NT2/D1 (cell line): ENCODE measurements at regions not wholly inside any gene's neighbourhood (a gene's known extent, or its start where the extent isn't known, plus 50 kb on each side); places are given as distances from the start of the nearest gene placed in this dataset.

Source experiments
- YY1 ChIP-seq: IDR thresholded peaks from 2 replicates; pipeline ENCODE4 v1.6.1; 2011; ENCODE audit not compliant: insufficient read length, insufficient read depth
- ZNF274 ChIP-seq: IDR thresholded peaks from 2 replicates; pipeline ENCODE4 v1.6.1; 2011; ENCODE audit warnings: mild to moderate bottlenecking, low read depth, low read length

DNA sequence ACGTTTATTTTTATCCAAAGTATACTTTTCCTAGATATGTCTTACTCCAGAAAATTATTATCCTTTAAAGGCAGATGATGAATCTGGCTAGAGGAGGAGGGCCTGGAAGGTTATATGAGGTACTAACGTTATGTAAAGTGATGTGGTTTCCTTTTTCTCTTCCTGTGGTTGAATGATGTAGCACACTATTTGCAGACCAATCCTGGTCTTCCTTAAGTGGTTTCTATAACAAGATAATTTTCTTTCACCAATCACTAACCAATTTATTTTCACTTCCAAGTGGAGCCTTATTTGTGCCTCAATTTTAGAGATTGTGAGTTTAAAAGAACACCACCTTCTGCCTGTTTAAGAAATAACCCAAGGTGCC lies 154.6 kb upstream of the SOX4 start:
- no peak for TF ChIP-seq YY1
- TF ChIP-seq ZNF274, result no peak
